SK-N-MC (cell line): ENCODE measurements at regions not wholly inside any gene's neighbourhood (a gene's known extent, or its start where the extent isn't known, plus 50 kb on each side); places are given as distances from the start of the nearest gene placed in this dataset.

Experiments used
- EZH2 ChIP-seq: fragments of 200-600 bp; sonication (generic); IDR thresholded peaks from one replicate; pipeline ENCODE4 v1.6.1; 2017; ENCODE audit warnings: antibody characterized with exemption
- POLR2AphosphoS5 ChIP-seq: IDR thresholded peaks from 2 replicates; pipeline ENCODE4 v1.6.1; 2012; ENCODE audit warnings: mild to moderate bottlenecking, low read depth, low read length, borderline replicate concordance

DNA sequence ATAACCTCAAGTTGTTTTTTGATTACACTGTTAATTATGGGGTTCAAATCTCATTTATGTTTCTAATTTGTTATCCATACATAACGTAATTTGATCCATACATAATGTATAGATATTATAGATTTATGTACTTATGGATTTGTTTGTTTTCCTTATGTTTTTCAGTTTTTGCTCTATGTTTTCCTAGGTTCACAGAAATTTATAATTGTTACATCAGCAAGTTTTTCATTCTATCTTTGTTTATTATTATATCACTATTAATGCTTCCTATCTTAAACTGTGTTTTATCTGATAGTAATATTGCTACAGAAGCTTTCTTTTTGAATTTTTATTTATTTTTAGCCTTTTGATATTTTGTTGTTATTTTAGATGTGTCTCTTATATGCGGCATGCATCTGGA lies 194.3 kb upstream of the SOX21 start:
- TF ChIP-seq POLR2AphosphoS5 (no peak), EZH2 (no peak)
